ENCODE measurements at regions not wholly inside any gene's neighbourhood (a gene's known extent, or its start where the extent isn't known, plus 50 kb on each side); places are given as distances from the start of the nearest gene placed in this dataset.

DNA sequence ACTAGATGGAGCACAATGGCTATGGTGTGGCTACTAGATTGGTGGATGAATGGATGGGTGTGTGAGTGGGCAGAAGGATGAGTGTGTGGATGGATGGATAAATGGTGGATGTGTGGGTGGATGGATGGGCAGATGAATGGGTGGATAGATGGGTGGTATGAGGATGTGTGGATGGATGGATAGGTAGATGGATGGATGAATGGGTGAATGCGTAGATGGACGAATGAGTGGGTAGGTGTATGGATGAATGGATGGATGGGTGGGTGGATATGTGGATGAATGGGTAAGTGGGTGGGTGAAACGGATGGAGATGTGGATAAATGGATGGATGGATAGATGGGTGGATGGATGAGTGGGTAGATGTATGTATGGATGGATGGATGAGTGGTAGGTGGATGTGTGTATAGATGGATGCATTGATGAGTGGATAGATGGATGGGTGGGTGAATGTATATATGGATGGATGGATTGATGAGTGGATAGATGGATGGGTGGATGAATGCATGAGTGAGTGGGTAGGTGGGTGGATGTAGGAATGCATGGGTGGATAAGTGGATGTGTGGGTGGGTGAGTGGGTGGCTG, 114.2 kb downstream of the TEX29 start:
- no peak overlapping the region for H2AFZ ChIP-seq (ENCODE audit: insufficient read depth, low read depth, low read length, poor library complexity, severe bottlenecking)
- no peaks in the 10 kb centered on the region for H3K27me3 ChIP-seq (ENCODE audit: control insufficient read depth in 2 of 2, insufficient read depth in 2 of 2, low read length in 2 of 2)
- no peaks in the 10 kb centered on the region for H4K20me1 ChIP-seq (ENCODE audit: insufficient read depth, low read length)
- H3K36me3 ChIP-seq (replicated peaks in 1 of 2; ENCODE audit: control insufficient read depth in 1 of 2, insufficient read depth in 2 of 2, low read length in 2 of 2), result no peaks in the 10 kb centered on the region
- no peaks in the 10 kb centered on the region for H3K9me3 ChIP-seq (replicated peaks in 1 of 2; ENCODE audit: control insufficient read depth in 1 of 2, insufficient read depth in 1 of 2, low read length in 2 of 2)
- no peak overlapping the region for H3K9ac ChIP-seq (ENCODE audit: insufficient read depth, low read length, poor library complexity, severe bottlenecking)
- Mint-ChIP-seq H3K4me3 (no peak overlapping the region), H3K4me1 (no peaks in the 10 kb centered on the region), H3K36me3 (no peaks in the 10 kb centered on the region), H3K27me3 (ENCODE audit: low read depth in 3 of 3) (peaks cover 0 to 8% (median 4%) of the 10 kb centered on the region in 3 donors), H3K9me3 (peaks cover 0 to 12% (median 2%) of the 10 kb centered on the region in 7 donors), H3K27ac (no peak overlapping the region)
- no peaks in the 10 kb centered on the region for H3K4me1 ChIP-seq (ENCODE audit: control insufficient read depth in 1 of 2, insufficient read depth in 2 of 2, low read length in 2 of 2)
- no peak for DNase-seq
- H3K4me2 ChIP-seq (replicated peaks; ENCODE audit: extremely low read depth, low read length, poor library complexity, severe bottlenecking), result no peak overlapping the region
- H3K4me3 ChIP-seq (replicated peaks in 1 of 3; ENCODE audit: low read depth in 2 of 3, low read length in 3 of 3), result no peak overlapping the region
- no peak overlapping the region for H3K27ac ChIP-seq (ENCODE audit: low read depth in 1 of 2, low read length in 2 of 2)
- WGBS (ENCODE audit: insufficient coverage), result 46% methylated on average over 3 of the region's 3 CpGs
- TF ChIP-seq, protein P1, sequence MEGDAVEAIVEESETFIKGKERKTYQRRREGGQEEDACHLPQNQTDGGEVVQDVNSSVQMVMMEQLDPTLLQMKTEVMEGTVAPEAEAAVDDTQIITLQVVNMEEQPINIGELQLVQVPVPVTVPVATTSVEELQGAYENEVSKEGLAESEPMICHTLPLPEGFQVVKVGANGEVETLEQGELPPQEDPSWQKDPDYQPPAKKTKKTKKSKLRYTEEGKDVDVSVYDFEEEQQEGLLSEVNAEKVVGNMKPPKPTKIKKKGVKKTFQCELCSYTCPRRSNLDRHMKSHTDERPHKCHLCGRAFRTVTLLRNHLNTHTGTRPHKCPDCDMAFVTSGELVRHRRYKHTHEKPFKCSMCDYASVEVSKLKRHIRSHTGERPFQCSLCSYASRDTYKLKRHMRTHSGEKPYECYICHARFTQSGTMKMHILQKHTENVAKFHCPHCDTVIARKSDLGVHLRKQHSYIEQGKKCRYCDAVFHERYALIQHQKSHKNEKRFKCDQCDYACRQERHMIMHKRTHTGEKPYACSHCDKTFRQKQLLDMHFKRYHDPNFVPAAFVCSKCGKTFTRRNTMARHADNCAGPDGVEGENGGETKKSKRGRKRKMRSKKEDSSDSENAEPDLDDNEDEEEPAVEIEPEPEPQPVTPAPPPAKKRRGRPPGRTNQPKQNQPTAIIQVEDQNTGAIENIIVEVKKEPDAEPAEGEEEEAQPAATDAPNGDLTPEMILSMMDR (IDR thresholded peaks at IDR 0.05), result no peak
- intact Hi-C loops (cut with micrococcal nuclease), result no loop called here
- no peaks in the 10 kb centered on the region for H3K79me2 ChIP-seq (ENCODE audit: insufficient read depth, low read length)

DNA sequence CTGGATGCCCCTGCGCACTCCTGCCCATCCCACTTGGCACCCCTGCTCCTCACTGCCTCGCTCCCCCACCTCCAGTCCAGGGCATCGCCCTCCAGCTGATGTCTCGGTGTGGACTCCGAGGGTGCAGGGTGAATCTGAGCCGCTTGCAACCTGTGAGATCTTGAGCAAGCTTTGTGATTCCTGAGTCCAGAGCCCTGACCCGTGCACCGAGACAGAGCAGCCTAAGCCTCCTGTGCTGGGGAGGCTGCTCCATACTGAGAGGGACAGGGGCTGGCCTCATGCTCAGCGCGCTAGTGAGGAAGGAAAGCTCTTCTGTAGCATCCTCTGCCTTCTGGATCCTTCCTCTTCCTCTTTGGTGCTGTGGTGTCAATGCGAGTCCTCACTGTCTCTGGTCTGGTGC, 116.0 kb downstream of the TEX29 start:
- WGBS (ENCODE audit: insufficient coverage), result 80% methylated on average over 11 of the region's 11 CpGs
- H3K4me3 Mint-ChIP-seq, result no peak overlapping the region

More for the DNA sequence above, 116.0 kb downstream of the TEX29 start:
- no peaks in the 10 kb centered on the region for H3K27me3 ChIP-seq (ENCODE audit: control insufficient read depth in 2 of 2, insufficient read depth in 2 of 2, low read length in 2 of 2)
- no peak overlapping the region for H3K27ac Mint-ChIP-seq
- H3K36me3 Mint-ChIP-seq, result no peaks in the 10 kb centered on the region
- no peaks in the 10 kb centered on the region for H3K4me1 ChIP-seq (ENCODE audit: control insufficient read depth in 1 of 2, insufficient read depth in 2 of 2, low read length in 2 of 2)
- no peak for DNase-seq
- TF ChIP-seq, protein P1 (IDR thresholded peaks at IDR 0.05), result no peak
- H3K9me3 ChIP-seq (replicated peaks in 1 of 2; ENCODE audit: control insufficient read depth in 1 of 2, insufficient read depth in 1 of 2, low read length in 2 of 2), result no peaks in the 10 kb centered on the region
- no peak overlapping the region for H2AFZ ChIP-seq (ENCODE audit: insufficient read depth, low read depth, low read length, poor library complexity, severe bottlenecking)
- H3K4me3 ChIP-seq (replicated peaks in 1 of 3; ENCODE audit: low read depth in 2 of 3, low read length in 3 of 3), result no peak overlapping the region
- no peak overlapping the region for H3K4me2 ChIP-seq (replicated peaks; ENCODE audit: extremely low read depth, low read length, poor library complexity, severe bottlenecking)
- no peaks in the 10 kb centered on the region for H3K4me1 Mint-ChIP-seq
- peaks cover 0 to 8% (median 3%) of the 10 kb centered on the region in 3 donors for H3K27me3 Mint-ChIP-seq (ENCODE audit: low read depth in 3 of 3)
- H3K36me3 ChIP-seq (replicated peaks in 1 of 2; ENCODE audit: control insufficient read depth in 1 of 2, insufficient read depth in 2 of 2, low read length in 2 of 2), result no peaks in the 10 kb centered on the region
- H3K9me3 Mint-ChIP-seq, result peaks cover 0 to 9% (median 2%) of the 10 kb centered on the region in 7 donors
- H3K27ac ChIP-seq (ENCODE audit: low read depth in 1 of 2, low read length in 2 of 2), result no peak overlapping the region
- no peaks in the 10 kb centered on the region for H3K79me2 ChIP-seq (ENCODE audit: insufficient read depth, low read length)
- no peak overlapping the region for H3K9ac ChIP-seq (ENCODE audit: insufficient read depth, low read length, poor library complexity, severe bottlenecking)
- intact Hi-C loops (cut with micrococcal nuclease), result no loop called here
- no peaks in the 10 kb centered on the region for H4K20me1 ChIP-seq (ENCODE audit: insufficient read depth, low read length)

Measured in CD14-positive monocyte (primary cell).